HAP-1 (cell line): ENCODE measurements at regions not wholly inside any gene's neighbourhood (a gene's known extent, or its start where the extent isn't known, plus 50 kb on each side); places are given as distances from the start of the nearest gene placed in this dataset.
"Not testable (repeated sequence)": the region's sequence is repeated elsewhere in the genome, so short reads cannot be mapped to it uniquely, and the experiment has no call there.

ENCODE experiments used
- DNase-seq, 2 experiments: peaks; one replicate each; pipeline ENCODE4 v3.0.0-alpha.2; 2016 to 2020; ENCODE audit warnings: low spot score in 2 of 2
- H3K27me3 ChIP-seq: fragments of 250-450 bp; sonication (Bioruptor Pico); 2 replicates; pipeline ENCODE4 v1.5.1; 2020; ENCODE audit warnings: low read depth, mild to moderate bottlenecking, moderate library complexity
- H3K36me3 ChIP-seq: fragments of 250-450 bp; sonication (Bioruptor Pico); replicated peaks from 2 replicates; pipeline ENCODE4 v1.5.1; 2020; ENCODE audit warnings: mild to moderate bottlenecking
- H3K4me1 ChIP-seq: fragments of 250-450 bp; sonication (Bioruptor Pico); 2 replicates; pipeline ENCODE4 v1.5.1; 2020; ENCODE audit warnings: mild to moderate bottlenecking
- H3K4me3 ChIP-seq: fragments of 250-450 bp; sonication (Bioruptor Pico); 2 replicates; pipeline ENCODE4 v1.5.1; 2020; ENCODE audit warnings: mild to moderate bottlenecking, moderate library complexity
- H3K9me3 ChIP-seq: fragments of 250-450 bp; sonication (Bioruptor Pico); 2 replicates; pipeline ENCODE4 v1.5.1; 2020; ENCODE audit warnings: mild to moderate bottlenecking, moderate library complexity
- in situ Hi-C: fragments of 300-500 bp; cut with MboI; formaldehyde crosslinking; loops from 3 replicates; pipeline ENCODE4 v1.14.3; 2020; ENCODE audit warnings: low sequenced_read_pairs, inconsistent platforms, mixed read lengths

DNA sequence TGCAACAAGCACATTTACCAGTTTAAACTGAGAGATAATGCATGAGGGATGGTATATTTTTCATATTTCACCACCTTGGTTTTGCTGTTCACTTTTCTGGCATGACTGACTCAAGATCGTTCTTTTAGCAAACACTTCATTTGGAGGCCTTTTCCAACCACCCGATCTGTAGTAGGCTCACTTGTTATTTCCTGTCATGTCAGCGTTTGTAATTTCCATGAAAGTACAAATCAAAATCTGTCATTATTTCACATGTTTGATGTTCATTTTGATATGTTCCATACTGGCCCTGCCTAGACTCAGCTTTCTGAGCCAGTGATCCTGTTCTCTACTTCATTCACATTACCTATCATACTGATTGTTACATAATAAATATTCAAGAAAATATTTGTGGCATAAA, 1888.3 kb upstream of the PCDH7 start:
- Histone ChIP-seq H3K4me3 (no peak overlapping the region), H3K9me3 (no peaks in the 10 kb centered on the region), H3K4me1 (no peaks in the 10 kb centered on the region), H3K36me3 (no peaks in the 10 kb centered on the region), H3K27me3 (no peaks in the 10 kb centered on the region)
- in situ Hi-C loops, result no loop called here
- no peak for DNase-seq

DNA sequence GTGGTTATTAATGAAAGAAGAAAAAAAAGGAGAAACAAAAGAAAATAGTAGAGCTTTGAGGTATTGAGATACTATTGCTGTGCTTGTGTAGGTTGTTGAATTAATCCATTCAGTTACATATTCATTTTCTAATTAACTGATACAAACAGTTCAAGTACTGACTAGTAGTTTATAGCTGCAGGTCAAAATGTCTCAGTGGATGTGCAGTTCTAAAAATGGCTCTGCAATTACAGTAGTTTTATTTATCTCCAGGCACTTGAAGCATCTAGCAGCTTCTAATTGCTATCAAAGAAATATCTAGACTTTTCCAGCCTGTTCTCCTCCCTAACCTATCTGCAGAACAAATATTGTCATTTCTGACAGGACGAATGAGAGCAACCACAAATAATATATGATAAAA, 1887.7 kb upstream of the PCDH7 start:
- Histone ChIP-seq H3K4me1 (no peaks in the 10 kb centered on the region), H3K9me3 (no peaks in the 10 kb centered on the region), H3K27me3 (no peaks in the 10 kb centered on the region), H3K36me3 (no peaks in the 10 kb centered on the region), H3K4me3 (no peak overlapping the region)
- no peak for DNase-seq
- in situ Hi-C loops, result no loop called here

DNA sequence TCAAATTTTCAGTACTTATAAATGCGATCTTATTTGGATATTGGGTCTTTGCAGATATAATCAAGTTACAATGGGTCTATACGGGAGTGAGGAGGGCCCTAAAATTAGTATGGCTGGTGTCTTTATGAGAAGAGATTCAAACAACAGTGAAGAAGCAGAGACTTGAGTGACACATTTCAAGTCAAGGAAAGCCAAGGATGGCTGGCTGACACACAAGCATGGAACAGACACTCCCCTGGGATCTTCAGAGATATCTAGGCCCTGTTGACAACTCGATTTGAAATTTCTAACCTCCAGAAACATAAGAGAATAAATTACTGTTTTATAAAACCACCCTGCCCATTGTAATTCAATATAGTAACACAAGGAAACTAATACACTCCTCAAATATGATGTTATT, 1886.0 kb upstream of the PCDH7 start:
- Histone ChIP-seq H3K36me3 (no peaks in the 10 kb centered on the region), H3K27me3 (no peaks in the 10 kb centered on the region), H3K4me1 (no peaks in the 10 kb centered on the region), H3K9me3 (no peaks in the 10 kb centered on the region), H3K4me3 (no peak overlapping the region)
- no peak for DNase-seq
- in situ Hi-C loops, result no loop called here

DNA sequence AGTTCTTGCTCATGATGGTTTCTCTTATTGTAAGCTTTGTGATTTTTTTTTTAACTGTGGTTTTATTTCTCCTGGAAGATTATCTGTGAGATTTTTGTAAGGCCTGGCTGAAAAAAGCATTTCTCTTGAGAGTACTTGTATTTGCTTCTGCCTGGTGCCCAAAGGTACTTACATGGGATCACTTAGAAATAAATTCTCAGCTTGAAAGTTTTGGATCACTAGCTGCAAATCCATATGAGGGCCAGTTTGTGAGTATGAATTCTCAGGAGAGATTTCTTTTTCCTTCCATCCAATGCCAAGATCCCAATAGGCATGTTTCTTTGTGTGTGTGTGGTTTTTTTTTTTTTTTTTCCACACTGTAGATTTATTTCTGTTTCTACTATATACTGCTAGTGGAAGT, 1884.7 kb upstream of the PCDH7 start:
- H3K4me3 ChIP-seq, result no peak overlapping the region
- H3K36me3 ChIP-seq, result no peaks in the 10 kb centered on the region
- no peaks in the 10 kb centered on the region for H3K27me3 ChIP-seq
- in situ Hi-C loops, result no loop called here
- no peaks in the 10 kb centered on the region for H3K4me1 ChIP-seq
- no peak for DNase-seq
- no peaks in the 10 kb centered on the region for H3K9me3 ChIP-seq

DNA sequence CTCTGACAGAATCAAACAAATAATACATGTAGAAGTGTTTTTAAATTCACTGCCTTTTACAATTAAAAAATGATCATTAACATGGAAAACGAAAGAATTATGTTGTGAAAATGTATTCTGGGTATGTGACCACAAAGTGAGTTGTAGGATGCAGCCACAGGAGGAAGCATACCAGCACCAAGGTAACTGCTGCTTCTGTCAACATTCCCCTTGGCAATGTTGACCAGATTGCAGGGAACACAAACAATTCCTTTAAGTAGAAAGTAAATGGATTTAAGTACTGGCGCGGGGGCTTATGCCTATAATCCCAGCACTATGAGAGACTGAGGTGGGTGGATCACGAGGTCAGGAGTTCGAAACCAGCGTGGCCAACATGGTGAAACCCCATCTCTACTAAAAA, 1877.9 kb upstream of the PCDH7 start:
- Histone ChIP-seq H3K27me3 (no peaks in the 10 kb centered on the region), H3K4me3 (no peak overlapping the region), H3K9me3 (no peaks in the 10 kb centered on the region), H3K36me3 (no peaks in the 10 kb centered on the region), H3K4me1 (no peaks in the 10 kb centered on the region)
- DNase-seq, result no peak
- in situ Hi-C loops, result no loop called here

DNA sequence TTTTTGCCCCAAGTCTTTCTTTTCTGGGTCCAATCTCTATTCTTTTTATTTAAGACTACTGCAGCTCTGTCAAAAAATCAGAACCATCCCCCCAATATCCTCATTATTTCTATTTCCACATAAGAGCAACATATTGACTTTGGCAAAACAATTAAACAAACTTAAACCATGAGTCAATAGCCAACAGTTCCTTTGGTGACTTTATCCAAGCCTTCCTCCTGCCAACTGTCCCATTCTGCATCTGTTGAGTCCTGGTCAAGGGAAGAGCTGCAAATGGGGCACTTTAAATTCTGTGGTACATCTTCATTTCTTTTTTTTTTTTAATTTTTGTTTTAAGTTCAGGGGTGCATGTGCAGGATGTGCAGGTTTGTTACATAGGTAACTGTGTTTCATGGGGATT, 1875.0 kb upstream of the PCDH7 start:
- DNase-seq, result no peak
- H3K4me1 ChIP-seq, result no peaks in the 10 kb centered on the region
- H3K27me3 ChIP-seq, result no peaks in the 10 kb centered on the region
- in situ Hi-C loops, result no loop called here
- H3K4me3 ChIP-seq, result no peak overlapping the region
- H3K9me3 ChIP-seq, result no peaks in the 10 kb centered on the region
- no peaks in the 10 kb centered on the region for H3K36me3 ChIP-seq

DNA sequence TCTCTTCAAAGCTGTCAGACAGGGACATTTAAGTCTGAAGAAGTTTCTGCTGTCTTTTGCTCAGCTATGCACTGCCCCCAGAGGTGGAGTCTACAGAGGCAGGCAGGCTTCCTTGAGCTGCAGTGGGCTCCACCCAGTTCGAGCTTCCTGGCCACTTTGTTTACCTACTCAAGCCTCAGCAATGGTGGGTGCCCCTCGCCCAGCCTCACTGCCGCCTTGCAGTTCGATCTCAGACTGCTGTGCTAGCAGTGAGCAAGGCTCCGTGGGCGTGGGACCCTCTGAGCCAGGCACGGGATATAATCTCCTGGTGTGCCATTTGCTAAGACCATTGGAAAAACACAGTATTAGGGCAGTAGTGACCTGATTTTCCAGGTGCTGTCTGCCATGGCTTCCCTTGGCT, 1863.1 kb upstream of the PCDH7 start:
- H3K27me3 ChIP-seq, H3K36me3 ChIP-seq, in situ Hi-C loops, H3K9me3 ChIP-seq, H3K4me1 ChIP-seq, H3K4me3 ChIP-seq, DNase-seq: not testable (repeated sequence)

DNA sequence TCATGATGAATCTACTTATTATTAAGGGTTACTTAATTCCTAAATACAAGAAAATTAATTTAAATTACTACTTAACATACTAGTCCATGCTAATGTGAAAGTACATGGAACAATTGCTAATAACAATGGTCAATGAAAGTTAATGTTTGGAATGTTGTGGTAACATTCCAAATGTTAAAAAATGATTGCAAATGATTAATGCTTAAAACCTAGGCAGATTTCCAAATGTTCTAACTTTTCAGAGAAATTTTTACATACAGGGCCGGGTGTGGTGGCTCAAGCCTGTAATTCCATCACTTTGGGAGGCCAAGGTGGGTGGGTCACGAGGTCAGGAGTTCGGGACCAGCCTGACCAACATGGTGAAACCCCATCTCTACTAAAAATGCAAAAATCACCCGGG, 1851.3 kb upstream of the PCDH7 start:
- in situ Hi-C loops, result no loop called here
- H3K4me1 ChIP-seq, result no peaks in the 10 kb centered on the region
- no peak for DNase-seq
- H3K36me3 ChIP-seq, result no peaks in the 10 kb centered on the region
- no peak overlapping the region for H3K4me3 ChIP-seq
- H3K9me3 ChIP-seq, result no peaks in the 10 kb centered on the region
- no peaks in the 10 kb centered on the region for H3K27me3 ChIP-seq

DNA sequence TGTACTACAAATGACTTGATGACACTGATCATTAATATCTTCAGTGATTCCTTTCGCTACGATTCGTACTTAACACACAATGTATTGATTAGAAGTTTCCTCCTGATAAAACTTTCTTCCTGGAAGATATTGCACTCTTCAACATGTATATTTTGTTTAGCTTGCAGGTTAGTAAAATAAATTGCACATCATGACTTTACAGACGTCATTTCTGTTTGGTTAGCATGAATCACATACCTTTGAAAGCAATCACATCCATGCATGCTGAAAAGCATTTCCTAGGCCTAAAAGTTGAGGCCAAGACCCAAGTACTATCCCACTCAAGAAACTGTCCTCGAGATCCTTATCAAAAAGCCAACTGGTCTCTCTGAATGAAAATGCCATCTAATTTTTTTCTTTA, 1841.0 kb upstream of the PCDH7 start:
- no peak for DNase-seq
- H3K27me3 ChIP-seq, result no peaks in the 10 kb centered on the region
- no peaks in the 10 kb centered on the region for H3K9me3 ChIP-seq
- no peaks in the 10 kb centered on the region for H3K4me1 ChIP-seq
- in situ Hi-C loops, result no loop called here
- no peak overlapping the region for H3K4me3 ChIP-seq
- H3K36me3 ChIP-seq, result no peaks in the 10 kb centered on the region

DNA sequence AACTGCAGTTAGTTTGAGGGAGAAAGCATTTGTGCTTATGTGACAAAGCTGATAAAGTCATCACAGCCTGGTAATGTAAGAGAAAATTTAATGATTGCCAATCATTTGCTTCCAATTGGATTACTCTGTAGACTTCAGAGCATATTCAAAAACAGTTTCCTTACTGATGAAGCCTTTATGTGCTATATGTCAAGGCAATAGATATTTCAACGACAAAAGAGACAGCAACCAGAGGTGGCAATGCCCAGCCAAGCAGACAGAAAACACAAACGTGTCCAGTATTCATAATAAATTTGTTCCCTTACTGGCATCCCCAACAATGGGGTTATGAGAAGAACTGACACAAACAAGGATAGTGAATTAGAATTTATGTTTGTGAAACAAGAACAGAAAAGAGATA, 1840.3 kb upstream of the PCDH7 start:
- in situ Hi-C loops, result no loop called here
- no peaks in the 10 kb centered on the region for H3K9me3 ChIP-seq

DNA sequence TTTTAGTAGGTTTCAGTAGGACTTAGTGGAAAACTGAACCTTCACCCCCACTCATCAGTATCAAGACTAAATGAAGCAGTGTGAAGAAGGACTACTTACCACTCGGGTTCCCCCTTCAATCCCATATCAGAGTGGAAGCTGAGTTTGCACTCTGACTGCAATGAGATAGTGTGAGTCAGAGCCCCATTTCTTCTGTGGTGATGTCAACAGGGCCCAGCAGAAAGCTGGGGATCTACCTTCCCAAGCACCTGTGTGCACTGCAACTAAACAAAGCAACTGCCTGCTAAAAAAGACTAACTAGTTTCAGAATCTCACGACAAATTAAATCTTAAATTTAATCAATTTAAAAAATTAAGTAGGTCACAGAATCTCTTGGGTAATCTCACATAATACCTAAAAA, 1837.0 kb upstream of the PCDH7 start:
- DNase-seq, result no peak
- no peaks in the 10 kb centered on the region for H3K36me3 ChIP-seq
- no peaks in the 10 kb centered on the region for H3K4me1 ChIP-seq
- no peaks in the 10 kb centered on the region for H3K9me3 ChIP-seq
- H3K27me3 ChIP-seq, result no peaks in the 10 kb centered on the region
- no peak overlapping the region for H3K4me3 ChIP-seq
- in situ Hi-C loops, result no loop called here

More for the DNA sequence above, 1840.3 kb upstream of the PCDH7 start:
- H3K4me1 ChIP-seq, result no peaks in the 10 kb centered on the region
- no peaks in the 10 kb centered on the region for H3K36me3 ChIP-seq
- H3K27me3 ChIP-seq, result no peaks in the 10 kb centered on the region
- no peak overlapping the region for H3K4me3 ChIP-seq
- no peak for DNase-seq

DNA sequence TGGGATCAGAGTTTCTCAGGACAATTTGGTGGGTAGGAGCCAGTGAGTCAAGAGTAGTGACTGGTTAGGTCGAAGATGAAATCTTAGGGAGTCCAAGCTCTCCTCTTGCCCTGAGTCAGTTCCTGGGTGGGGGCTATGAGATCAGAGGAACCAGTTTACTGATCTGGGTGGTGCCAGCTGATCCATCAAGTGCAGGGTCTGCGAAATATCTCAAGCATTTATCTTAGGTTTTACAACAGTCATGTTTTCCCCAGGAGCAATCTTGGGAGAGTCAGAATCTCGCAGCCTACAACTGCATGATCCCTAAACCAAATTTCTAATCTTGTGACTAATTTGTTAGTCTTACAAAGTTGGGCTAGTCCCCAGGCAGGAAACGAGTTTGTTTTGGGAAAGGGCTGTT, 1833.2 kb upstream of the PCDH7 start:
- no peak for DNase-seq
- no peaks in the 10 kb centered on the region for H3K36me3 ChIP-seq
- in situ Hi-C loops, result no loop called here
- H3K9me3 ChIP-seq, result no peaks in the 10 kb centered on the region
- H3K27me3 ChIP-seq, result no peaks in the 10 kb centered on the region
- no peak overlapping the region for H3K4me3 ChIP-seq
- no peaks in the 10 kb centered on the region for H3K4me1 ChIP-seq

DNA sequence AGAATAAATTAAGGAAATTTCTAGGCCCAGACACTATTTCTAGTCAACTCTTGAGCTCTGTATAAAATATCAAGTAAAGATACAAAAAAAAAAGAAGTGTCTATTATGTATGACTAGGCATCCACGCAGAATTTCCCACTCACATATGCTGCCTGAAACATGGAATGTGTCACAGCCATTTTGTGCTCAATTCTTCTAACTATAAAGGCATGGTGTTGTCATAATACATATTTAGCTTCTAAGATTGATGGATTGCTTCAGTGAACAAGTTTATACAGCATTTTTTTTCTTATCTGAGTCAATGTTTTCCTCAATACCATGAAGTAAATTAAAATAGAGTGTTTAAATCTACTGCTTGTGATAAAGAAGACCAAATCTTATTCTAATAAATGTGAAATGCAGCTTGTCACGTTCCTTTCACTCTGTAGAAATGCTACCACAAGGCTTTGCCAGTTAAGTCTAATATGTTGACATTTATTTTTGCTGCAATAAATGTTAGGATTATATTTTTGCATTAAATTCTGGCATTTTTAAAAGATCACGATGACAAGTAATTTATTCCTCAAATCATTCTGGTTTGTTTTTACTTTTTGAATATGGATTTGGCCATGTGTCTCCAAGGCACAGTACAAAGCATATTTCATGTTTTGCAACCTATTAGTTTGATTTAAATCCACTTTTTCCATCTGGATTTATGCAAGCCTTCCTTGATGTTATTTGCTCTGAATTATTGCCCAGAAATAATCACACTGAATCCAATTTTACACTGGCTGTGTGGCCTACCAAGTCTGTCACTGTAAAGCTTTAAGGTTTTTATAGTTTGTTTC, 1829.0 kb upstream of the PCDH7 start:
- H3K9me3 ChIP-seq, result no peaks in the 10 kb centered on the region
- in situ Hi-C loops, result no loop called here
- no peaks in the 10 kb centered on the region for H3K27me3 ChIP-seq
- no peak for DNase-seq
- no peaks in the 10 kb centered on the region for H3K4me1 ChIP-seq
- no peak overlapping the region for H3K4me3 ChIP-seq
- H3K36me3 ChIP-seq, result no peaks in the 10 kb centered on the region

DNA sequence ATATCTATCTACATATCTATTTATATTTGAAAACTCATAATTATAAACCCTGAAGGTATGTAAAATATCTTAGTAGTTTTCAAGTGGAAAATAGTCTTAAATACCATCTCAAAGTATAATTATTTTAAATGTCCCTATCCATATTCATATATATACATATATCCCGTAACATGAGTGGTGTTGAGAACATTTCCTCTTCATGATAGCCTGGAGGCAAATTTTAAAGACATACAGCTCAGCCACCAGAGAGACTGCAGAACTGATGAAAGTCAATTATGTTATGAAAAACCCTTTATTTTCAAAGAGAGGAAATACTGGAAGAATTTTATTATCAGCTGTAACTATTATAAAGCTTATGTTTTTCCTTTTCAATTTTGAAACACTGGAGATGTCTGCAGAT, 1806.7 kb upstream of the PCDH7 start:
- no peaks in the 10 kb centered on the region for H3K27me3 ChIP-seq
- in situ Hi-C loops, result no loop called here
- no peak overlapping the region for H3K4me3 ChIP-seq
- no peaks in the 10 kb centered on the region for H3K9me3 ChIP-seq
- peaks cover under 1% of the 10 kb centered on the region for H3K4me1 ChIP-seq
- no peak for DNase-seq
- H3K36me3 ChIP-seq, result no peaks in the 10 kb centered on the region

DNA sequence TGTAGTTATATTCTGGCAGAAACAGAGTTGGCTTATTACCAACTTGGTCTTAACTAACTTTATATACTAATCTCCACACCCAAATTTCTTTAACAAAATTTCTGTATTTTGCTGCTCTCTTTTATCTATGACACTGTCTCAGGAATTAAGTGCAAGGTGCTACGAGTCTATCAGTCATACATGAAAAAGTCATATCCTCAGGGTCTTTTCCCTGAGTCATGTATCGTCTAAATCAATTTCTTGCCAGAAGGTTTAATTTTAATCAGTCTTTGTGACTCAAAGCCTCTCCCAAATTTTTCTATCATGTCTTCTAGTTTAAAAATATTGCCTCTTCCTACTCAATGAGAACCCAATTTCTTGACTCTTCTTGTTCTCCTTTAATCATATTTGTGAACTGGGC, 1803.6 kb upstream of the PCDH7 start:
- H3K9me3 ChIP-seq, result no peaks in the 10 kb centered on the region
- peaks cover 18% of the 10 kb centered on the region for H3K4me1 ChIP-seq
- no peaks in the 10 kb centered on the region for H3K27me3 ChIP-seq
- no peak overlapping the region for H3K4me3 ChIP-seq
- no peak for DNase-seq
- in situ Hi-C loops, result no loop called here
- H3K36me3 ChIP-seq, result no peaks in the 10 kb centered on the region
